GM21717 (cell line): ENCODE measurements at regions not wholly inside any gene's neighbourhood (a gene's known extent, or its start where the extent isn't known, plus 50 kb on each side); places are given as distances from the start of the nearest gene placed in this dataset.

ENCODE experiments used
- ATAC-seq: cut with Tn5 transposase; IDR thresholded peaks from one replicate; pipeline ENCODE4 v1.9.1; 2021; ENCODE audit warnings: mild to moderate bottlenecking, moderate library complexity; ENCODE audit not compliant: unreplicated experiment

- ATAC-seq, result no peak
Measured at GRCh38 chr11:116457336-116458007, 315.3 kb downstream of the BUD13 start.

GRCh38 chr11:116454951-116455350, 317.8 kb downstream of the BUD13 start:
- no peak for ATAC-seq

- ATAC-seq, result no peak
Measured at GRCh38 chr11:116454020-116454645, 318.7 kb downstream of the BUD13 start.

- no peak for ATAC-seq
Measured at GRCh38 chr11:116452461-116452860, 320.3 kb downstream of the BUD13 start.

GRCh38 chr11:116449522-116449921, 323.3 kb downstream of the BUD13 start:
- ATAC-seq, result no peak

- ATAC-seq, result no peak
Measured at GRCh38 chr11:116446048-116446941, 326.5 kb downstream of the BUD13 start.

GRCh38 chr11:116445108-116446047, 327.4 kb downstream of the BUD13 start:
- no peak for ATAC-seq

GRCh38 chr11:116442238-116442752, 330.5 kb downstream of the BUD13 start:
- ATAC-seq, result no peak

GRCh38 chr11:116439361-116439677, 333.5 kb downstream of the BUD13 start:
- ATAC-seq, result no peak

GRCh38 chr11:116438651-116439360, 334.0 kb downstream of the BUD13 start:
- ATAC-seq, result no peak

GRCh38 chr11:116434986-116435385, 337.8 kb downstream of the BUD13 start:
- ATAC-seq, result no peak

GRCh38 chr11:116432301-116432700, 340.5 kb downstream of the BUD13 start:
- ATAC-seq, result no peak

GRCh38 chr11:116431842-116432241, 340.9 kb downstream of the BUD13 start:
- no peak for ATAC-seq

GRCh38 chr11:116428638-116428975, 344.2 kb downstream of the BUD13 start:
- no peak for ATAC-seq

- ATAC-seq, result no peak
Measured at GRCh38 chr11:116427903-116428637, 344.7 kb downstream of the BUD13 start.

GRCh38 chr11:116427337-116427902, 345.4 kb downstream of the BUD13 start:
- ATAC-seq, result no peak

GRCh38 chr11:116426761-116427160, 346.0 kb downstream of the BUD13 start:
- no peak for ATAC-seq

- ATAC-seq, result no peak
Measured at GRCh38 chr11:116424615-116425261, 348.0 kb downstream of the BUD13 start.
